ENCODE measurements at regions not wholly inside any gene's neighbourhood (a gene's known extent, or its start where the extent isn't known, plus 50 kb on each side); places are given as distances from the start of the nearest gene placed in this dataset.

GRCh38 chr4:14833053-14833452 is 169.2 kb upstream of the CPEB2 start:
- TF ChIP-seq, protein P1, sequence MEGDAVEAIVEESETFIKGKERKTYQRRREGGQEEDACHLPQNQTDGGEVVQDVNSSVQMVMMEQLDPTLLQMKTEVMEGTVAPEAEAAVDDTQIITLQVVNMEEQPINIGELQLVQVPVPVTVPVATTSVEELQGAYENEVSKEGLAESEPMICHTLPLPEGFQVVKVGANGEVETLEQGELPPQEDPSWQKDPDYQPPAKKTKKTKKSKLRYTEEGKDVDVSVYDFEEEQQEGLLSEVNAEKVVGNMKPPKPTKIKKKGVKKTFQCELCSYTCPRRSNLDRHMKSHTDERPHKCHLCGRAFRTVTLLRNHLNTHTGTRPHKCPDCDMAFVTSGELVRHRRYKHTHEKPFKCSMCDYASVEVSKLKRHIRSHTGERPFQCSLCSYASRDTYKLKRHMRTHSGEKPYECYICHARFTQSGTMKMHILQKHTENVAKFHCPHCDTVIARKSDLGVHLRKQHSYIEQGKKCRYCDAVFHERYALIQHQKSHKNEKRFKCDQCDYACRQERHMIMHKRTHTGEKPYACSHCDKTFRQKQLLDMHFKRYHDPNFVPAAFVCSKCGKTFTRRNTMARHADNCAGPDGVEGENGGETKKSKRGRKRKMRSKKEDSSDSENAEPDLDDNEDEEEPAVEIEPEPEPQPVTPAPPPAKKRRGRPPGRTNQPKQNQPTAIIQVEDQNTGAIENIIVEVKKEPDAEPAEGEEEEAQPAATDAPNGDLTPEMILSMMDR (IDR thresholded peaks at IDR 0.05; ENCODE audit: borderline replicate concordance, insufficient read depth, low read depth, low read length): no peak
- no peak overlapping the region for H3K4me3 ChIP-seq (ENCODE audit: low read depth, low read length)

DNA sequence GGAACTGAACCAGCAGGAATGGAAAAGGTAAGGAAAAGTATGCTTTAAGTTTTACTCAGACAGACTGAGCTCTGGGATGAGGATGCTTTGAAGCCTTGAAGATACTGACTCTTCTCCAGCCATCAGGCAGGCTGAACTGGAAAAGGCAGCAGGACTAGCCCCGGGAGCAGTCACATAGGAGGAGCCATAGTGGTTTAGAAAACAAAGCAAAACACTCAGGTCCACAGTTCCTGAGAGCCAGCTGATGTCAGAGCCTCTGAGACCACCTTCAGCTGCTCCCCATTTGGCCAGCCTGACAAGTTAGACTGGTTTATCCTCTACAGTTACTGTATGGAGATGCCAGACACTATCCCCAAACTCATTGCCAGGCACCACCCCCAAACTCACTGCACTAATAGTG is 167.9 kb upstream of the CPEB2 start:
- TF ChIP-seq, protein P1 (IDR thresholded peaks at IDR 0.05; ENCODE audit: borderline replicate concordance, insufficient read depth, low read depth, low read length): no peak
- H3K4me3 ChIP-seq (ENCODE audit: low read depth, low read length): no peak overlapping the region

- no peak overlapping the region for H3K4me3 ChIP-seq (ENCODE audit: low read depth, low read length)
- TF ChIP-seq, protein P1 (IDR thresholded peaks at IDR 0.05; ENCODE audit: borderline replicate concordance, insufficient read depth, low read depth, low read length): no peak
Observed at GRCh38 chr4:14835288-14835687, 167.0 kb upstream of the CPEB2 start.

- no peak overlapping the region for H3K4me3 ChIP-seq (ENCODE audit: low read depth, low read length)
- TF ChIP-seq, protein P1 (IDR thresholded peaks at IDR 0.05; ENCODE audit: borderline replicate concordance, insufficient read depth, low read depth, low read length): no peak
Observed at GRCh38 chr4:14835708-14836425, 166.4 kb upstream of the CPEB2 start.

DNA sequence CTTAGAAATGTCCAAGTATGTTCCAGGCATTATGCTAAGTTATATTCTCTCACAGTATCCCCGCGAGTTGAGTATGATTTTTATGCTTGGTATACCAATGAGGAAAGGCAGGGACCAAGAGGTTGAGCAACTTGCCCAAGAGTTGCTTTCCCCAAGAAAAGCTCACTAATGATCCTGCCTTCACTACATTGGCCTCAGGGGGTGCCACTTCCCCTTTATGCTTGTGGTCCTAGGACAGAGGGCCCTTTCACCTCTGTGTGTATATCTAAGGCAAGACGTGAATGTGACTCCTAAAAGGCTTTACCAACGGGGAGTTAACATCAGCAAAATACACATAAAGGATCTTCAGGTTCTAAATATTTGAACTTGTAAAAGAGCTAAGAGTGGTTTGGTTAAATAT is 164.4 kb upstream of the CPEB2 start:
- no peak overlapping the region for H3K4me3 ChIP-seq (ENCODE audit: low read depth, low read length)
- TF ChIP-seq, protein P1 (IDR thresholded peaks at IDR 0.05; ENCODE audit: borderline replicate concordance, insufficient read depth, low read depth, low read length): peak; percentile 31; the same call in 1 of the 2 replicates

GRCh38 chr4:14841801-14842768 is 160.2 kb upstream of the CPEB2 start:
- TF ChIP-seq, protein P1 (IDR thresholded peaks at IDR 0.05; ENCODE audit: borderline replicate concordance, insufficient read depth, low read depth, low read length): no peak
- H3K4me3 ChIP-seq (ENCODE audit: low read depth, low read length): no peak overlapping the region

Data from GM12875 (cell line).